C4-2B (cell line): ENCODE measurements at regions not wholly inside any gene's neighbourhood (a gene's known extent, or its start where the extent isn't known, plus 50 kb on each side); places are given as distances from the start of the nearest gene placed in this dataset.

ENCODE experiments used
- H3K27ac ChIP-seq: fragments of 450-650 bp; 2 replicates; pipeline ENCODE4 v1.5.1; 2017
- CTCF ChIP-seq: fragments of 450-650 bp; conservative IDR thresholded peaks from 2 replicates; pipeline ENCODE4 v1.5.1; 2017; ENCODE audit warnings: mild to moderate bottlenecking
- ZFX ChIP-seq: fragments of 450-650 bp; IDR thresholded peaks from 2 replicates; pipeline ENCODE4 v1.6.1; 2017

- TF ChIP-seq ZFX: no peak
- no peak for TF ChIP-seq CTCF
- H3K27ac ChIP-seq: no peak overlapping the region
These were observed 57.3 kb upstream of the UBL3 start for GRCh38 chr13:29907670-29908069.

GRCh38 chr13:29906432-29907011, 56.1 kb upstream of the UBL3 start:
- TF ChIP-seq ZFX (no peak), CTCF (no peak)
- no peak overlapping the region for H3K27ac ChIP-seq

GRCh38 chr13:29905845-29906244, 55.4 kb upstream of the UBL3 start:
- TF ChIP-seq ZFX (no peak), CTCF (no peak)
- no peak overlapping the region for H3K27ac ChIP-seq

- TF ChIP-seq CTCF: no peak
- no peak for TF ChIP-seq ZFX
- H3K27ac ChIP-seq: no peak overlapping the region
These were observed 53.6 kb upstream of the UBL3 start for GRCh38 chr13:29903996-29904395.

- TF ChIP-seq CTCF (no peak), ZFX (no peak)
- no peak overlapping the region for H3K27ac ChIP-seq
These were observed 53.1 kb upstream of the UBL3 start for GRCh38 chr13:29903543-29903942.

- H3K27ac ChIP-seq: no peak overlapping the region
- TF ChIP-seq ZFX (no peak), CTCF (no peak)
These were observed 52.4 kb upstream of the UBL3 start for GRCh38 chr13:29902632-29903305.

- TF ChIP-seq CTCF (no peak), ZFX (no peak)
- no peak overlapping the region for H3K27ac ChIP-seq
These were observed 51.6 kb upstream of the UBL3 start for GRCh38 chr13:29901710-29902631.
